Hepatocyte (in vitro differentiated cells): ENCODE measurements at regions not wholly inside any gene's neighbourhood (a gene's known extent, or its start where the extent isn't known, plus 50 kb on each side); places are given as distances from the start of the nearest gene placed in this dataset.

ENCODE experiments used
- DNase-seq: peaks from one replicate; pipeline ENCODE4 v3.0.0-alpha.2; 2016; ENCODE audit warnings: low spot score
- H2AFZ ChIP-seq: fragments of 200-600 bp; sonication (generic); 2 replicates; pipeline ENCODE4 v1.6.0; 2016; ENCODE audit warnings: antibody characterized with exemption, mild to moderate bottlenecking
- H3K27ac ChIP-seq: fragments of 200-600 bp; sonication (generic); 2 replicates; pipeline ENCODE4 v1.5.1; 2016; ENCODE audit warnings: mild to moderate bottlenecking
- H3K27me3 ChIP-seq: fragments of 200-600 bp; sonication (generic); 2 replicates; pipeline ENCODE4 v1.6.1; 2016
- H3K36me3 ChIP-seq: fragments of 200-600 bp; sonication (generic); replicated peaks from 2 replicates; pipeline ENCODE4 v1.5.1; 2016; ENCODE audit warnings: low read depth; ENCODE audit not compliant: insufficient read depth
- H3K4me1 ChIP-seq: fragments of 200-600 bp; sonication (generic); 2 replicates; pipeline ENCODE4 v1.5.1; 2016; ENCODE audit warnings: mild to moderate bottlenecking, moderate library complexity; ENCODE audit not compliant: insufficient read depth
- H3K4me2 ChIP-seq: fragments of 200-600 bp; sonication (generic); 2 replicates; pipeline ENCODE4 v1.6.0; 2016
- H3K4me3 ChIP-seq: fragments of 200-600 bp; sonication (generic); 2 replicates; pipeline ENCODE4 v1.5.1; 2016; ENCODE audit warnings: mild to moderate bottlenecking
- H3K79me2 ChIP-seq: fragments of 200-600 bp; sonication (generic); 2 replicates; pipeline ENCODE4 v1.6.0; 2017; ENCODE audit warnings: mild to moderate bottlenecking
- H3K9me2 ChIP-seq: fragments of 200-600 bp; sonication (generic); replicated peaks from 2 replicates; pipeline ENCODE4 v1.6.0; 2017; ENCODE audit warnings: mild to moderate bottlenecking; ENCODE audit not compliant: insufficient read depth
- H3K9me3 ChIP-seq: fragments of 200-600 bp; sonication (generic); 2 replicates; pipeline ENCODE4 v1.5.1; 2016; ENCODE audit warnings: low read depth, mild to moderate bottlenecking
- H4K20me1 ChIP-seq: fragments of 200-600 bp; sonication (generic); 2 replicates; pipeline ENCODE4 v1.6.0; 2016; ENCODE audit warnings: mild to moderate bottlenecking; ENCODE audit not compliant: insufficient read depth, poor library complexity, severe bottlenecking
- CTCF ChIP-seq: fragments of 200-600 bp; sonication (generic); IDR thresholded peaks from 2 replicates; pipeline ENCODE4 v1.5.1; 2016; ENCODE audit warnings: antibody characterized with exemption, mild to moderate bottlenecking; ENCODE audit not compliant: poor library complexity
- EZH2 ChIP-seq: fragments of 200-600 bp; sonication (generic); IDR thresholded peaks from 2 replicates; pipeline ENCODE4 v1.6.1; 2016; ENCODE audit warnings: antibody characterized with exemption, mild to moderate bottlenecking, borderline replicate concordance
- EZH2phosphoT487 ChIP-seq: fragments of 200-600 bp; sonication (generic); IDR thresholded peaks from one replicate; pipeline ENCODE4 v1.6.1; 2018; ENCODE audit warnings: antibody characterized with exemption, mild to moderate bottlenecking, low read depth, moderate library complexity; ENCODE audit not compliant: unreplicated experiment, severe bottlenecking
- WGBS: methylation state at CpG from one replicate; pipeline ENCODE4 v1.1.6; 2016; ENCODE audit warnings: low lambda C conversion rate; ENCODE audit errors: missing lambda C conversion rate; 5-methylcytosine and 5-hydroxymethylcytosine counted together

- Histone ChIP-seq H3K27ac (no peak overlapping the region), H3K36me3 (no peaks in the 10 kb centered on the region), H3K4me3 (no peak overlapping the region), H3K27me3 (no peaks in the 10 kb centered on the region), H3K4me2 (no peak overlapping the region), H4K20me1 (no peaks in the 10 kb centered on the region), H3K9me3 (no peaks in the 10 kb centered on the region), H3K79me2 (no peaks in the 10 kb centered on the region), H3K9me2 (no peaks in the 10 kb centered on the region), H2AFZ (no peak overlapping the region), H3K4me1 (no peaks in the 10 kb centered on the region)
- TF ChIP-seq EZH2phosphoT487 (no peak), CTCF (no peak), EZH2 (no peak)
- 79% methylated on average over 3 of the region's 3 CpGs for WGBS
- no peak for DNase-seq
Observed at GRCh38 chr3:120526011-120526870, 69.9 kb upstream of the NDUFB4 start.

- H3K4me3 ChIP-seq, result no peak overlapping the region
- H3K9me3 ChIP-seq, result no peaks in the 10 kb centered on the region
- H3K27ac ChIP-seq, result no peak overlapping the region
- no peaks in the 10 kb centered on the region for H3K79me2 ChIP-seq
- DNase-seq, result no peak
- no peaks in the 10 kb centered on the region for H3K36me3 ChIP-seq
- WGBS, result 68% methylated on average over 5 of the region's 5 CpGs
- no peaks in the 10 kb centered on the region for H3K27me3 ChIP-seq
- TF ChIP-seq EZH2, result no peak
- TF ChIP-seq CTCF, result no peak
- H3K4me1 ChIP-seq, result no peaks in the 10 kb centered on the region
- H3K9me2 ChIP-seq, result no peaks in the 10 kb centered on the region
- H4K20me1 ChIP-seq, result no peaks in the 10 kb centered on the region
- H3K4me2 ChIP-seq, result no peak overlapping the region
- no peak overlapping the region for H2AFZ ChIP-seq
Observed at GRCh38 chr3:120524171-120524923, 71.8 kb upstream of the NDUFB4 start.

GRCh38 chr3:120516136-120516535 is 65.3 kb upstream of the FSTL1 start:
- WGBS, result 37% methylated on average over 6 of the region's 6 CpGs
- no peaks in the 10 kb centered on the region for H3K79me2 ChIP-seq
- H3K9me2 ChIP-seq, result no peaks in the 10 kb centered on the region

More at GRCh38 chr3:120516136-120516535, 65.3 kb upstream of the FSTL1 start:
- DNase-seq, result no peak
- Histone ChIP-seq H2AFZ (no peak overlapping the region), H4K20me1 (no peaks in the 10 kb centered on the region), H3K4me1 (no peaks in the 10 kb centered on the region), H3K4me2 (no peak overlapping the region), H3K9me3 (no peaks in the 10 kb centered on the region), H3K27ac (no peak overlapping the region), H3K4me3 (no peak overlapping the region), H3K36me3 (no peaks in the 10 kb centered on the region), H3K27me3 (peaks cover 15% of the 10 kb centered on the region)
- TF ChIP-seq EZH2phosphoT487, result no peak
- TF ChIP-seq CTCF, result no peak
- TF ChIP-seq EZH2, result no peak
